ENCODE measurements at regions not wholly inside any gene's neighbourhood (a gene's known extent, or its start where the extent isn't known, plus 50 kb on each side); places are given as distances from the start of the nearest gene placed in this dataset.
"Not testable (repeated sequence)": the region's sequence is repeated elsewhere in the genome, so short reads cannot be mapped to it uniquely, and the experiment has no call there.

- not testable (repeated sequence) for TF ChIP-seq CTCF (conservative IDR thresholded peaks at IDR 0.05); ZFX (IDR thresholded peaks at IDR 0.05)
These were observed 74.4 kb downstream of the CBLN4 start for GRCh38 chr20:55930876-55931275.
